ENCODE measurements at regions not wholly inside any gene's neighbourhood (a gene's known extent, or its start where the extent isn't known, plus 50 kb on each side); places are given as distances from the start of the nearest gene placed in this dataset.

GRCh38 chr3:106215047-106215446, 346.2 kb upstream of the CBLB start:
- no peak for DNase-seq (ENCODE audit: low spot score)

- DNase-seq (ENCODE audit: low spot score): no peak
Observed at GRCh38 chr3:106217745-106218144, 348.9 kb upstream of the CBLB start.

- DNase-seq (ENCODE audit: low spot score): no peak
Observed at GRCh38 chr3:106227068-106227467, 358.3 kb upstream of the CBLB start.

- DNase-seq (ENCODE audit: low spot score): no peak
Observed at GRCh38 chr3:106228271-106228670, 359.5 kb upstream of the CBLB start.

- DNase-seq (ENCODE audit: low spot score): no peak
Observed at GRCh38 chr3:106229495-106230278, 360.9 kb upstream of the CBLB start.

GRCh38 chr3:106231086-106231485, 362.3 kb upstream of the CBLB start:
- DNase-seq (ENCODE audit: low spot score): no peak

- DNase-seq (ENCODE audit: low spot score): no peak
Observed at GRCh38 chr3:106232956-106233355, 364.1 kb upstream of the CBLB start.

- DNase-seq (ENCODE audit: low spot score): no peak
Observed at GRCh38 chr3:106239195-106239697, 370.4 kb upstream of the CBLB start.

- DNase-seq (ENCODE audit: low spot score): no peak
Observed at GRCh38 chr3:106241593-106241992, 372.8 kb upstream of the CBLB start.

- DNase-seq (ENCODE audit: low spot score): no peak
Observed at GRCh38 chr3:106242781-106243180, 374.0 kb upstream of the CBLB start.

- DNase-seq (ENCODE audit: low spot score): no peak
Observed at GRCh38 chr3:106245400-106245799, 376.6 kb upstream of the CBLB start.

GRCh38 chr3:106247902-106248684, 379.3 kb upstream of the CBLB start:
- no peak for DNase-seq (ENCODE audit: low spot score)

- no peak for DNase-seq (ENCODE audit: low spot score)
Observed at GRCh38 chr3:106249159-106249558, 380.3 kb upstream of the CBLB start.

- no peak for DNase-seq (ENCODE audit: low spot score)
Observed at GRCh38 chr3:106249981-106250380, 381.2 kb upstream of the CBLB start.

GRCh38 chr3:106251160-106251892, 382.5 kb upstream of the CBLB start:
- no peak for DNase-seq (ENCODE audit: low spot score)

GRCh38 chr3:106255870-106256248, 387.0 kb upstream of the CBLB start:
- no peak for DNase-seq (ENCODE audit: low spot score)

- DNase-seq (ENCODE audit: low spot score): no peak
Observed at GRCh38 chr3:106256249-106256957, 387.6 kb upstream of the CBLB start.

GRCh38 chr3:106257172-106257571, 388.4 kb upstream of the CBLB start:
- DNase-seq (ENCODE audit: low spot score): no peak

- no peak for DNase-seq (ENCODE audit: low spot score)
Observed at GRCh38 chr3:106261396-106261795, 392.6 kb upstream of the CBLB start.

GRCh38 chr3:106261915-106262683, 393.3 kb upstream of the CBLB start:
- DNase-seq (ENCODE audit: low spot score): no peak

- DNase-seq (ENCODE audit: low spot score): no peak
Observed at GRCh38 chr3:106263011-106263410, 394.2 kb upstream of the CBLB start.
